Gastrocnemius medialis (tissue), 4 donors: ENCODE measurements at regions not wholly inside any gene's neighbourhood (a gene's known extent, or its start where the extent isn't known, plus 50 kb on each side); places are given as distances from the start of the nearest gene placed in this dataset.

Source experiments
- ATAC-seq, 2 donors: fragments of 150-250 bp; one replicate each; pipeline ENCODE4 v1.9.1; 2016
- DNase-seq, 2 donors: peaks; one replicate each; pipeline ENCODE4 v3.0.0-alpha.2; 2019
- H3K27ac ChIP-seq, 4 donors: fragments of 200-600 bp; sonication (generic); 1 replicate in 1 of 4; 2 replicates in 3 of 4; pipeline ENCODE4 v1.5.1; 2016 to 2018; ENCODE audit warnings: mild to moderate bottlenecking in 2 of 4, moderate library complexity in 1 of 4
- H3K27me3 ChIP-seq, 3 donors: fragments of 200-600 bp; sonication (generic) in 2 of 3; 1 replicate in 1 of 3; 2 replicates in 2 of 3; pipeline versions ENCODE4 v1.5.1 to v1.6.0; 2016 to 2019; ENCODE audit warnings: mild to moderate bottlenecking in 1 of 3, moderate library complexity in 1 of 3
- H3K36me3 ChIP-seq, 2 donors: fragments of 200-600 bp; sonication (generic) in 1 of 2; one replicate each; pipeline ENCODE4 v1.5.1; 2017 to 2018
- H3K4me1 ChIP-seq, 2 donors: fragments of 200-600 bp; sonication (generic) in 1 of 2; one replicate each; pipeline ENCODE4 v1.5.1; 2016 to 2017; ENCODE audit warnings: mild to moderate bottlenecking in 2 of 2
- H3K4me3 ChIP-seq, 4 donors: fragments of 200-600 bp; sonication (generic) in 3 of 4; 1 replicate in 1 of 4; 2 replicates in 3 of 4; pipeline ENCODE4 v1.5.1; 2016 to 2019; ENCODE audit warnings: mild to moderate bottlenecking in 2 of 4
- H3K9me3 ChIP-seq, 3 donors: fragments of 200-600 bp; sonication (generic) in 2 of 3; 1 replicate in 1 of 3; 2 replicates in 2 of 3; pipeline ENCODE4 v1.5.1; 2016 to 2019
- CTCF ChIP-seq, 5 experiments: fragments of 450-650 bp in 3 of 5; fragments of 200-600 bp in 2 of 5; sonication (generic) in 2 of 5; IDR thresholded peaks in 4 of 5; conservative IDR thresholded peaks in 1 of 5; 1 replicate in 4 of 5; 2 replicates in 1 of 5; pipeline ENCODE4 v1.5.1; 2016 to 2019; ENCODE audit warnings: antibody characterized with exemption in 5 of 5, mild to moderate bottlenecking in 3 of 5, moderate library complexity in 3 of 5
- POLR2A ChIP-seq, 2 donors: fragments of 450-650 bp; IDR thresholded peaks; one replicate each; pipeline ENCODE4 v1.6.1; 2017; ENCODE audit warnings: antibody characterized with exemption in 2 of 2, mild to moderate bottlenecking in 2 of 2, moderate library complexity in 2 of 2
- in situ Hi-C, 4 donors: fragments of 200-750 bp; cut with MboI; loops; one replicate each; pipeline versions ENCODE4 v1.15.0 to v1.8.0; 2017; ENCODE audit warnings: low sequenced_read_pairs in 4 of 4
- intact Hi-C: fragments of 100-400 bp; cut with DNase I; formaldehyde crosslinking; loops from one replicate; pipeline ENCODE4 v1.15.1; 2023; ENCODE audit warnings: low total_unique reads

GRCh38 chr1:243938208-243938607 is 88.2 kb upstream of the AKT3 start:
- in situ Hi-C loops = no loop called here
- DNase-seq (no peak), ATAC-seq (no peak)
- Histone ChIP-seq H3K4me1 (no peaks in the 10 kb centered on the region), H3K27me3 (peaks cover 0 to 3% (median 0%) of the 10 kb centered on the region in 3 donors), H3K36me3 (no peaks in the 10 kb centered on the region), H3K27ac (no peak overlapping the region), H3K9me3 (no peaks in the 10 kb centered on the region), H3K4me3 (no peak overlapping the region)
- intact Hi-C loops = no loop called here
- TF ChIP-seq POLR2A (IDR thresholded peaks at IDR 0.05) (no peak), CTCF (IDR thresholded peaks at IDR 0.05 in 4 of 5, conservative IDR thresholded peaks at IDR 0.05 in 1 of 5) (no peak)

- Histone ChIP-seq H3K27me3 (peaks cover 0 to 11% (median 6%) of the 10 kb centered on the region in 3 donors), H3K4me3 (no peak overlapping the region), H3K27ac (no peak overlapping the region), H3K36me3 (no peaks in the 10 kb centered on the region), H3K9me3 (no peaks in the 10 kb centered on the region), H3K4me1 (no peaks in the 10 kb centered on the region)
- intact Hi-C loops = no loop called here
- in situ Hi-C loops = no loop called here
- DNase-seq (no peak), ATAC-seq (no peak)
- TF ChIP-seq POLR2A (IDR thresholded peaks at IDR 0.05) = no peak
- TF ChIP-seq CTCF (IDR thresholded peaks at IDR 0.05 in 4 of 5, conservative IDR thresholded peaks at IDR 0.05 in 1 of 5) = no peak
These were observed 83.5 kb upstream of the AKT3 start for GRCh38 chr1:243933495-243933894.

GRCh38 chr1:243931957-243932356 is 81.9 kb upstream of the AKT3 start:
- Histone ChIP-seq H3K27ac (no peak overlapping the region), H3K4me1 (no peaks in the 10 kb centered on the region)
- in situ Hi-C loops = no loop called here

GRCh38 chr1:243930822-243931671 is 81.0 kb upstream of the AKT3 start:
- Histone ChIP-seq H3K4me1 (no peaks in the 10 kb centered on the region), H3K36me3 (no peaks in the 10 kb centered on the region), H3K9me3 (no peaks in the 10 kb centered on the region), H3K4me3 (no peak overlapping the region), H3K27me3 (peaks cover 0 to 11% (median 6%) of the 10 kb centered on the region in 3 donors), H3K27ac (no peak overlapping the region)
- in situ Hi-C loops = no loop called here
- DNase-seq = no peak
- no peak for ATAC-seq
- intact Hi-C loops = no loop called here
- TF ChIP-seq CTCF (IDR thresholded peaks at IDR 0.05 in 4 of 5, conservative IDR thresholded peaks at IDR 0.05 in 1 of 5) = no peak

More at GRCh38 chr1:243931957-243932356, 81.9 kb upstream of the AKT3 start:
- no peak for ATAC-seq
- Histone ChIP-seq H3K9me3 (no peaks in the 10 kb centered on the region), H3K27me3 (peaks cover 0 to 11% (median 6%) of the 10 kb centered on the region in 3 donors), H3K36me3 (no peaks in the 10 kb centered on the region), H3K4me3 (no peak overlapping the region)
- intact Hi-C loops = no loop called here
- TF ChIP-seq CTCF (IDR thresholded peaks at IDR 0.05 in 4 of 5, conservative IDR thresholded peaks at IDR 0.05 in 1 of 5) = no peak
- no peak for TF ChIP-seq POLR2A (IDR thresholded peaks at IDR 0.05)
- no peak for DNase-seq
